GM23338 (cell line): ENCODE measurements at regions not wholly inside any gene's neighbourhood (a gene's known extent, or its start where the extent isn't known, plus 50 kb on each side); places are given as distances from the start of the nearest gene placed in this dataset.

Experiments
- ATAC-seq: fragments of 200-7000 bp; cut with Tn5 transposase; 3 replicates; pipeline ENCODE4 v1.9.1; 2020
- DNase-seq: peaks from one replicate; pipeline ENCODE4 v3.0.0-alpha.2; 2015; ENCODE audit warnings: low spot score
- H2AFZ ChIP-seq: fragments of 200-600 bp; sonication (generic); 2 replicates; pipeline ENCODE4 v1.8.0; 2016; ENCODE audit warnings: antibody characterized with exemption, mild to moderate bottlenecking, moderate library complexity
- H3F3A ChIP-seq: fragments of 200-600 bp; sonication (generic); replicated peaks from 2 replicates; pipeline ENCODE4 v1.8.0; 2017; ENCODE audit warnings: antibody characterized with exemption, mixed run types, low read depth
- H3K27ac ChIP-seq: fragments of 200-600 bp; sonication (generic); 2 replicates; pipeline ENCODE4 v1.6.1; 2016; ENCODE audit warnings: low read depth
- H3K27me3 ChIP-seq: fragments of 200-600 bp; sonication (generic); 2 replicates; pipeline ENCODE4 v1.8.0; 2016; ENCODE audit warnings: mild to moderate bottlenecking, mixed run types, moderate library complexity; ENCODE audit not compliant: insufficient read depth
- H3K36me3 ChIP-seq: fragments of 200-600 bp; sonication (generic); 2 replicates; pipeline ENCODE4 v1.8.0; 2016; ENCODE audit warnings: mild to moderate bottlenecking; ENCODE audit not compliant: insufficient read depth
- H3K4me1 ChIP-seq: fragments of 200-600 bp; sonication (generic); 2 replicates; pipeline ENCODE4 v1.8.0; 2016; ENCODE audit warnings: mild to moderate bottlenecking, moderate library complexity; ENCODE audit not compliant: insufficient read depth
- H3K4me2 ChIP-seq: fragments of 200-600 bp; sonication (generic); 2 replicates; pipeline ENCODE4 v1.7.1; 2017; ENCODE audit warnings: mixed run types
- H3K4me3 ChIP-seq: fragments of 200-600 bp; sonication (generic); 2 replicates; pipeline ENCODE4 v1.6.1; 2016; ENCODE audit warnings: mixed run types
- H3K79me2 ChIP-seq: fragments of 200-600 bp; sonication (generic); replicated peaks from 2 replicates; pipeline ENCODE4 v1.8.0; 2017; ENCODE audit warnings: mild to moderate bottlenecking; ENCODE audit not compliant: insufficient read depth
- H3K9me2 ChIP-seq: fragments of 200-600 bp; sonication (generic); 2 replicates; pipeline ENCODE4 v1.8.0; 2017; ENCODE audit not compliant: insufficient read depth
- H4K20me1 ChIP-seq: fragments of 200-600 bp; sonication (generic); replicated peaks from 2 replicates; pipeline ENCODE4 v1.8.0; 2017; ENCODE audit warnings: mild to moderate bottlenecking; ENCODE audit not compliant: insufficient read depth
- H3K27ac Mint-ChIP-seq: 2 replicates; pipeline ENCODE4 v1.8.0; 2020; ENCODE audit warnings: inconsistent platforms, mild to moderate bottlenecking, moderate library complexity, mixed read lengths
- H3K27me3 Mint-ChIP-seq: 3 replicates; pipeline ENCODE4 v1.8.0; 2022; ENCODE audit warnings: low read depth, mild to moderate bottlenecking, moderate library complexity, mixed read lengths, inconsistent platforms; ENCODE audit not compliant: insufficient read depth, poor library complexity
- H3K36me3 Mint-ChIP-seq: 3 replicates; pipeline ENCODE4 v1.8.0; 2021; ENCODE audit warnings: low read depth, mild to moderate bottlenecking, inconsistent platforms, moderate library complexity, mixed read lengths
- H3K4me1 Mint-ChIP-seq: 3 replicates; pipeline ENCODE4 v1.8.0; 2020; ENCODE audit warnings: mild to moderate bottlenecking, inconsistent platforms, mixed read lengths
- H3K4me3 Mint-ChIP-seq: 3 replicates; pipeline ENCODE4 v1.8.0; 2021; ENCODE audit warnings: moderate library complexity, mild to moderate bottlenecking, inconsistent platforms, mixed read lengths
- H3K9me3 Mint-ChIP-seq: 3 replicates; pipeline ENCODE4 v1.8.0; 2020; ENCODE audit warnings: moderate library complexity, mild to moderate bottlenecking, inconsistent platforms, mixed read lengths
- CREB1 ChIP-seq: fragments of 250-450 bp; sonication (Bioruptor Pico); IDR thresholded peaks from 2 replicates; pipeline ENCODE4 v1.5.0; 2020; ENCODE audit warnings: low read depth, mild to moderate bottlenecking, moderate library complexity
- EZH2 ChIP-seq: fragments of 200-600 bp; sonication (generic); IDR thresholded peaks from one replicate; pipeline ENCODE4 v1.8.0; 2017; ENCODE audit warnings: antibody characterized with exemption, mild to moderate bottlenecking, low read depth; ENCODE audit not compliant: unreplicated experiment
- EZH2phosphoT487 ChIP-seq: fragments of 200-600 bp; sonication (generic); IDR thresholded peaks from one replicate; pipeline ENCODE4 v1.8.1; 2018; ENCODE audit warnings: antibody characterized with exemption; ENCODE audit not compliant: unreplicated experiment
- JUNB ChIP-seq: IDR thresholded peaks from one replicate; pipeline ENCODE4 v1.6.1; 2016; ENCODE audit warnings: antibody characterized with exemption; ENCODE audit not compliant: unreplicated experiment
- NANOG ChIP-seq: IDR thresholded peaks from 2 replicates; pipeline ENCODE4 v1.6.1; 2016; ENCODE audit warnings: antibody characterized with exemption, borderline replicate concordance
- POLR2AphosphoS5 ChIP-seq: IDR thresholded peaks from 2 replicates; pipeline ENCODE4 v1.6.1; 2016; ENCODE audit warnings: antibody characterized with exemption, low read depth
- ZNF114 ChIP-seq: fragments of 250-450 bp; sonication (Bioruptor Pico); IDR thresholded peaks from 2 replicates; pipeline ENCODE4 v1.5.0; 2020; ENCODE audit warnings: mild to moderate bottlenecking, moderate library complexity
- ZNF331 ChIP-seq: fragments of 250-450 bp; sonication (Bioruptor Pico); IDR thresholded peaks from 2 replicates; pipeline ENCODE4 v1.5.0; 2020; ENCODE audit warnings: low read depth, mild to moderate bottlenecking, moderate library complexity
- TF ChIP-seq, protein P1 (sequence below): IDR thresholded peaks from 2 replicates; pipeline ENCODE4 v1.6.1; 2016; ENCODE audit warnings: antibody characterized with exemption
- TF ChIP-seq, protein P2 (sequence below), 2 experiments: fragments of 200-600 bp in 1 of 2; sonication (generic) in 1 of 2; conservative IDR thresholded peaks; 2 replicates each; pipeline versions ENCODE4 v1.5.1 to v1.6.1; 2016 to 2017; ENCODE audit warnings: antibody characterized with exemption in 2 of 2, low read depth in 2 of 2, mild to moderate bottlenecking in 2 of 2, moderate library complexity in 1 of 2
- TF ChIP-seq, protein P3 (sequence below): IDR thresholded peaks from one replicate; pipeline ENCODE4 v1.6.1; 2018; ENCODE audit warnings: antibody characterized with exemption; ENCODE audit not compliant: unreplicated experiment

DNA sequence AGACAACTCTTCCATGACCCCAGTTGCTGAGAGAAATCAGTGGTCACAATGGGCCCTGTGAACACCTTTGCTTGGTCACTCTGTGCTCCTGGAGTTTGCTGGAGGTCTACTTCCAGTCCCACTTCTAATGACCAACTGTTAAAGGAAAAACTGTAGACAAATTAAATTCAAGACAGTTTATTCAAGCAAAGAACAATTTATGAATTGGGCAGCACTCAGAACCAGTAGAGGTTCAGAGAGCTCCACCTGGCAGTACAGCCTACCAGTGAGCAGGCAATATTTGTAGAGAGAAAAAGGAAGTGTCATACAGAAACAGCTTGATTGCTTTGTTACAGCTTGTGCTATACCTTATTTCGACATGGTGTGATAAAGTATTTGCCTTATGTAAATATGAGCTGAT lies 116.5 kb downstream of the HS3ST3B1 start (continued):
- TF ChIP-seq, protein P1, sequence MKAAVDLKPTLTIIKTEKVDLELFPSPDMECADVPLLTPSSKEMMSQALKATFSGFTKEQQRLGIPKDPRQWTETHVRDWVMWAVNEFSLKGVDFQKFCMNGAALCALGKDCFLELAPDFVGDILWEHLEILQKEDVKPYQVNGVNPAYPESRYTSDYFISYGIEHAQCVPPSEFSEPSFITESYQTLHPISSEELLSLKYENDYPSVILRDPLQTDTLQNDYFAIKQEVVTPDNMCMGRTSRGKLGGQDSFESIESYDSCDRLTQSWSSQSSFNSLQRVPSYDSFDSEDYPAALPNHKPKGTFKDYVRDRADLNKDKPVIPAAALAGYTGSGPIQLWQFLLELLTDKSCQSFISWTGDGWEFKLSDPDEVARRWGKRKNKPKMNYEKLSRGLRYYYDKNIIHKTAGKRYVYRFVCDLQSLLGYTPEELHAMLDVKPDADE: no peak
- TF ChIP-seq EZH2phosphoT487: no peak

DNA sequence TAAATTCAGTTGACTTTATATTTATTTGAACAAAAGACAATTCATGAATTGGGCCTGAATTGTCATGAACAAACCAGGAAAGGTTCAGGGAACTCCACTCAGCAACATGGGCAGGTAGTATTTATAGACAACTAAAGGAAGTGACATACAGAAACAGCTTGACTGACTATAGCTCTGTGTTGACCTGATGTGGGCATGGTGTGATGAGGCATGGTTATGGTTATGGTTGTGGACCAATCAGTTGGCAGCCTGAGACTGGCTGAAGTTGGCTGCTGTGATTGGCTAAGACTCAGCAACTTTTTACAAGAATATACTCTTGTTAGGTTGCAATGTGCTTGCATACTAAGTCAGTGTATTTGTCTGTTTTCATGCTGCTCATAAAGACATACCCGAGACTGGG lies 108.4 kb downstream of the HS3ST3B1 start:
- peaks cover 3% of the 10 kb centered on the region; the same call in 1 of the 3 replicates for H3K9me3 Mint-ChIP-seq
- no peak overlapping the region for H2AFZ ChIP-seq

DNA sequence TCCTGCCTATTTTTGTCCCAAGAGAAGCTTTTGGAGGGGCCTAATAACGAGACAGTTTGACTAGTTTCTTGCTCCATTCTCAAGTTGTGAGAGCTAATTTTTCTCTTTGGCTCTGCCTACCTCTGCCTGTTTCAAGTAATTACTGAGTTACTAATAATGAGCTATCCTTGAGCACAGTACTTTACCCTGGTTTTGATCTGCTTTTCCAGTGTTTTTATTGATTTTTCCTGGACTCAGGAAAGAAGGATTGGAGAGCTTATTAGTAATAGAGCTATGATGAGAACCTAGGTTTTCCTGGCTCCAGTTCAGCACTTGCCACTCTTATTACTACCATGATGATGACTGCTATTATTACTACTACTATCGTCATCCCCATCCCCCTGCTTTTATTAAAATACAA lies 106.7 kb downstream of the HS3ST3B1 start:
- no peaks in the 10 kb centered on the region for H3K4me1 ChIP-seq
- no peaks in the 10 kb centered on the region for H3F3A ChIP-seq
- no peak overlapping the region for H3K27ac ChIP-seq
- Mint-ChIP-seq H3K27ac (no peak overlapping the region), H3K9me3 (peaks cover 11% of the 10 kb centered on the region), H3K4me1 (no peaks in the 10 kb centered on the region; the same call in 1 of the 3 replicates), H3K4me3 (no peak overlapping the region), H3K27me3 (no peaks in the 10 kb centered on the region), H3K36me3 (peaks cover 4% of the 10 kb centered on the region; the same call in 2 of the 3 replicates)
- no peaks in the 10 kb centered on the region for H3K27me3 ChIP-seq
- H3K79me2 ChIP-seq: no peaks in the 10 kb centered on the region
- H2AFZ ChIP-seq: no peak overlapping the region
- H4K20me1 ChIP-seq: no peaks in the 10 kb centered on the region
- 0 out of 2 replicates have a peak, but pooled peaks cover 3% of the 10 kb centered on the region for H3K36me3 ChIP-seq
- no peak overlapping the region for H3K4me2 ChIP-seq
- H3K9me2 ChIP-seq: peaks cover 12% of the 10 kb centered on the region; the same call in 1 of the 2 replicates
- H3K4me3 ChIP-seq: no peak overlapping the region
- ATAC-seq (no peak), DNase-seq (no peak)
- TF ChIP-seq JUNB (no peak), EZH2 (no peak), CREB1 (CRISPR knock-in tag) (no peak), ZNF331 (CRISPR knock-in tag) (no peak), NANOG (no peak), EZH2phosphoT487 (no peak), ZNF114 (CRISPR knock-in tag) (no peak)
- TF ChIP-seq, protein P2, sequence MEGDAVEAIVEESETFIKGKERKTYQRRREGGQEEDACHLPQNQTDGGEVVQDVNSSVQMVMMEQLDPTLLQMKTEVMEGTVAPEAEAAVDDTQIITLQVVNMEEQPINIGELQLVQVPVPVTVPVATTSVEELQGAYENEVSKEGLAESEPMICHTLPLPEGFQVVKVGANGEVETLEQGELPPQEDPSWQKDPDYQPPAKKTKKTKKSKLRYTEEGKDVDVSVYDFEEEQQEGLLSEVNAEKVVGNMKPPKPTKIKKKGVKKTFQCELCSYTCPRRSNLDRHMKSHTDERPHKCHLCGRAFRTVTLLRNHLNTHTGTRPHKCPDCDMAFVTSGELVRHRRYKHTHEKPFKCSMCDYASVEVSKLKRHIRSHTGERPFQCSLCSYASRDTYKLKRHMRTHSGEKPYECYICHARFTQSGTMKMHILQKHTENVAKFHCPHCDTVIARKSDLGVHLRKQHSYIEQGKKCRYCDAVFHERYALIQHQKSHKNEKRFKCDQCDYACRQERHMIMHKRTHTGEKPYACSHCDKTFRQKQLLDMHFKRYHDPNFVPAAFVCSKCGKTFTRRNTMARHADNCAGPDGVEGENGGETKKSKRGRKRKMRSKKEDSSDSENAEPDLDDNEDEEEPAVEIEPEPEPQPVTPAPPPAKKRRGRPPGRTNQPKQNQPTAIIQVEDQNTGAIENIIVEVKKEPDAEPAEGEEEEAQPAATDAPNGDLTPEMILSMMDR (conservative IDR thresholded peaks at IDR 0.05; ENCODE audit: low read depth in 2 of 2): no peak
- TF ChIP-seq, protein P3, sequence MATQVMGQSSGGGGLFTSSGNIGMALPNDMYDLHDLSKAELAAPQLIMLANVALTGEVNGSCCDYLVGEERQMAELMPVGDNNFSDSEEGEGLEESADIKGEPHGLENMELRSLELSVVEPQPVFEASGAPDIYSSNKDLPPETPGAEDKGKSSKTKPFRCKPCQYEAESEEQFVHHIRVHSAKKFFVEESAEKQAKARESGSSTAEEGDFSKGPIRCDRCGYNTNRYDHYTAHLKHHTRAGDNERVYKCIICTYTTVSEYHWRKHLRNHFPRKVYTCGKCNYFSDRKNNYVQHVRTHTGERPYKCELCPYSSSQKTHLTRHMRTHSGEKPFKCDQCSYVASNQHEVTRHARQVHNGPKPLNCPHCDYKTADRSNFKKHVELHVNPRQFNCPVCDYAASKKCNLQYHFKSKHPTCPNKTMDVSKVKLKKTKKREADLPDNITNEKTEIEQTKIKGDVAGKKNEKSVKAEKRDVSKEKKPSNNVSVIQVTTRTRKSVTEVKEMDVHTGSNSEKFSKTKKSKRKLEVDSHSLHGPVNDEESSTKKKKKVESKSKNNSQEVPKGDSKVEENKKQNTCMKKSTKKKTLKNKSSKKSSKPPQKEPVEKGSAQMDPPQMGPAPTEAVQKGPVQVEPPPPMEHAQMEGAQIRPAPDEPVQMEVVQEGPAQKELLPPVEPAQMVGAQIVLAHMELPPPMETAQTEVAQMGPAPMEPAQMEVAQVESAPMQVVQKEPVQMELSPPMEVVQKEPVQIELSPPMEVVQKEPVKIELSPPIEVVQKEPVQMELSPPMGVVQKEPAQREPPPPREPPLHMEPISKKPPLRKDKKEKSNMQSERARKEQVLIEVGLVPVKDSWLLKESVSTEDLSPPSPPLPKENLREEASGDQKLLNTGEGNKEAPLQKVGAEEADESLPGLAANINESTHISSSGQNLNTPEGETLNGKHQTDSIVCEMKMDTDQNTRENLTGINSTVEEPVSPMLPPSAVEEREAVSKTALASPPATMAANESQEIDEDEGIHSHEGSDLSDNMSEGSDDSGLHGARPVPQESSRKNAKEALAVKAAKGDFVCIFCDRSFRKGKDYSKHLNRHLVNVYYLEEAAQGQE: no peak

More for the DNA sequence above, 108.4 kb downstream of the HS3ST3B1 start:
- no peak overlapping the region for H3K27ac ChIP-seq
- Mint-ChIP-seq H3K27ac (no peak overlapping the region), H3K36me3 (no peaks in the 10 kb centered on the region; the same call in 2 of the 3 replicates), H3K27me3 (no peaks in the 10 kb centered on the region), H3K4me1 (no peaks in the 10 kb centered on the region; the same call in 1 of the 3 replicates), H3K4me3 (no peak overlapping the region; the same call in 2 of the 3 replicates)
- no peaks in the 10 kb centered on the region for H3F3A ChIP-seq
- no peaks in the 10 kb centered on the region for H3K79me2 ChIP-seq
- DNase-seq (no peak), ATAC-seq (no peak)
- H3K4me1 ChIP-seq: no peaks in the 10 kb centered on the region
- TF ChIP-seq, protein P2 (conservative IDR thresholded peaks at IDR 0.05; ENCODE audit: low read depth in 2 of 2): no peak
- TF ChIP-seq, protein P1: no peak
- no peak for TF ChIP-seq POLR2AphosphoS5
- H4K20me1 ChIP-seq: no peaks in the 10 kb centered on the region
- no peak overlapping the region for H3K4me2 ChIP-seq
- no peaks in the 10 kb centered on the region for H3K36me3 ChIP-seq
- H3K9me2 ChIP-seq: 0 out of 2 replicates have a peak, but pooled peaks cover 3% of the 10 kb centered on the region
- H3K27me3 ChIP-seq: no peaks in the 10 kb centered on the region
- H3K4me3 ChIP-seq: no peak overlapping the region
